Neuronal stem cell (in vitro differentiated cells): ENCODE measurements at regions not wholly inside any gene's neighbourhood (a gene's known extent, or its start where the extent isn't known, plus 50 kb on each side); places are given as distances from the start of the nearest gene placed in this dataset.

Source experiments
- DNase-seq: peaks from one replicate; pipeline ENCODE4 v3.0.0-alpha.2; 2013; ENCODE audit warnings: low spot score
- H2AFZ ChIP-seq: one replicate; pipeline ENCODE4 v1.6.1; 2013; ENCODE audit warnings: mild to moderate bottlenecking, low read length, inconsistent platforms
- H2AK5ac ChIP-seq: 2 replicates; pipeline ENCODE4 v1.6.1; 2013; ENCODE audit warnings: low read depth, mild to moderate bottlenecking, inconsistent platforms, low read length, moderate library complexity, mixed read lengths
- H2BK120ac ChIP-seq: 2 replicates; pipeline ENCODE4 v1.6.1; 2013; ENCODE audit warnings: low read depth, mild to moderate bottlenecking, inconsistent platforms, low read length, moderate library complexity, mixed read lengths
- H2BK12ac ChIP-seq: one replicate; pipeline ENCODE4 v1.6.1; 2013; ENCODE audit warnings: low read length, inconsistent platforms
- H2BK15ac ChIP-seq: 2 replicates; pipeline ENCODE4 v1.6.1; 2013; ENCODE audit warnings: mild to moderate bottlenecking, low read length, inconsistent platforms, mixed read lengths
- H2BK5ac ChIP-seq: one replicate; pipeline ENCODE4 v1.6.1; 2013; ENCODE audit warnings: inconsistent platforms, mild to moderate bottlenecking, low read length, moderate library complexity
- H3K14ac ChIP-seq: one replicate; pipeline ENCODE4 v1.6.1; 2013; ENCODE audit warnings: low read length, inconsistent platforms
- H3K18ac ChIP-seq: 2 replicates; pipeline ENCODE4 v1.6.1; 2013; ENCODE audit warnings: low read length, inconsistent platforms
- H3K23ac ChIP-seq: 2 replicates; pipeline ENCODE4 v1.6.1; 2013; ENCODE audit warnings: low read depth, mild to moderate bottlenecking, mixed read lengths, low read length, inconsistent platforms; ENCODE audit not compliant: poor library complexity
- H3K27ac ChIP-seq: replicated peaks from 3 replicates; pipeline ENCODE4 v1.5.1; 2013; ENCODE audit warnings: low read length, inconsistent platforms
- H3K27me3 ChIP-seq, 3 experiments: 2 replicates each; pipeline ENCODE4 v1.6.1; 2013; ENCODE audit warnings: low read length in 3 of 3, mild to moderate bottlenecking in 2 of 3, inconsistent platforms in 1 of 3, low read depth in 1 of 3, mixed read lengths in 1 of 3, moderate library complexity in 1 of 3; ENCODE audit not compliant: control insufficient read depth in 3 of 3, insufficient read depth in 3 of 3
- H3K36me3 ChIP-seq, 2 donors: replicated peaks in 1 of 2; 2 replicates each; pipeline ENCODE4 v1.6.1; 2013; ENCODE audit warnings: low read length in 2 of 2; ENCODE audit not compliant: control insufficient read depth in 2 of 2, insufficient read depth in 2 of 2
- H3K4ac ChIP-seq: 2 replicates; pipeline ENCODE4 v1.6.1; 2013; ENCODE audit warnings: inconsistent platforms, mild to moderate bottlenecking, low read length, moderate library complexity
- H3K4me1 ChIP-seq, 2 donors: 1 replicate in 1 of 2; 2 replicates in 1 of 2; pipeline ENCODE4 v1.6.1; 2013; ENCODE audit warnings: low read length in 2 of 2, low read depth in 1 of 2; ENCODE audit not compliant: control insufficient read depth in 2 of 2, insufficient read depth in 1 of 2
- H3K4me2 ChIP-seq: one replicate; pipeline ENCODE4 v1.6.1; 2013; ENCODE audit warnings: mild to moderate bottlenecking, low read length, inconsistent platforms; ENCODE audit not compliant: insufficient read depth, poor library complexity, severe bottlenecking
- H3K4me3 ChIP-seq, 2 donors: 2 replicates each; pipeline ENCODE4 v1.5.1; 2013; ENCODE audit warnings: low read length in 2 of 2, mild to moderate bottlenecking in 2 of 2, inconsistent platforms in 1 of 2, moderate library complexity in 1 of 2
- H3K79me1 ChIP-seq: one replicate; pipeline ENCODE4 v1.6.1; 2013; ENCODE audit warnings: low read depth, mild to moderate bottlenecking, inconsistent platforms, low read length, moderate library complexity
- H3K9ac ChIP-seq: one replicate; pipeline ENCODE4 v1.6.1; 2013; ENCODE audit warnings: mild to moderate bottlenecking, low read depth, low read length, inconsistent platforms; ENCODE audit not compliant: poor library complexity
- H3K9me3 ChIP-seq, 2 donors: replicated peaks in 1 of 2; 2 replicates each; pipeline versions ENCODE3 to v1.6.1; 2013; ENCODE audit warnings: low read length in 2 of 2, mild to moderate bottlenecking in 2 of 2, inconsistent platforms in 1 of 2, low read depth in 1 of 2, mixed read lengths in 1 of 2, moderate library complexity in 1 of 2; ENCODE audit not compliant: control insufficient read depth in 2 of 2, insufficient read depth in 1 of 2
- H4K8ac ChIP-seq: one replicate; pipeline ENCODE4 v1.6.1; 2013; ENCODE audit warnings: low read depth, mild to moderate bottlenecking, inconsistent platforms, low read length, moderate library complexity
- H4K91ac ChIP-seq: one replicate; pipeline ENCODE4 v1.6.1; 2013; ENCODE audit warnings: low read length, low read depth, mild to moderate bottlenecking, inconsistent platforms; ENCODE audit not compliant: poor library complexity
- WGBS, 2 donors: extraction: QIAGEN DNeasy Blood & Tissue Kit; methylation state at CpG; one replicate each; pipeline ENCODE4 v1.1.7; 2013; ENCODE audit warnings: missing lambda C conversion rate in 2 of 2, mixed read lengths in 1 of 2; ENCODE audit not compliant: insufficient read length in 2 of 2, insufficient replicate concordance in 1 of 2; ENCODE audit errors: extremely low coverage in 2 of 2; 5-methylcytosine and 5-hydroxymethylcytosine counted together

DNA sequence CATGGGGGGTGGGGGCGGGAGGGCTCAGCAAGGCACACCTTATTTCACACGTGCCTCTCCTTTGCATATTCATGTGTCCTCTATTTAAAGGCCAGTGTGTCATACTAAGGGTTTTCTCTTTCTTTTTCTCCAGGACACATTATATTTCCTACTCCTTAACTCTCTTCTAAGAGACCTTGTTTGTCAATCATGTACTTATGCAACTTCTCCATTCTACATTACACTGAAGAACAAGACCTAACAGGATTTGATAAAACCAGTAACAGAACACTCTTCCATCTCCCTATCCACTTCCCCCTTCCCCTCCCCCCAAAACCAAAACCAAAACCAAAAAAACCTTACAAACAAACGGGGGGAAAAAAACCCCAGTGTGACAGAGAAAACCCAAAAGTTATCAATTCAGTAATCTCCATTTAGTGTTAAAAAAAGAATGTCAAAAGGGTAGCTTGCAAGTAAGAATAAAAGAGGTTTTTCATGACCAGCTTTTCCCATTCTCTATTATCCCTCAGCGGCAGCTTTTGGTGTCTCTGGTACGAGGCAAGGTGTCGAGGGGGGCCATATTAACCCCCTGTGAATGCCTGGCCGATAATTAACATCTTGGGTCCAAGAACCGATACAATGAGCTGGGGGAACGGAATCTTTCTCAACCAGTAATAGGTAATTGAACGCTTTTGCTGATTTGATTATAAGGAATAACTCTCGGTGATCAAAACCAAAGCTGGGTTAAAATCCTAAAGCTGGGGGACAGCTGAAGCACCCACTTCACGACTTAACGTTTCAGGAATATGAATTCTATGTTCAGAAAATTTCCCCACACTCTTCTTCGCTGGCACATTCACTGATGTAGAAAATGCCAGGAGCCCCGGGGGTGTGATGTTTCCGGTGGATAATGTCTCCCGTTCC lies 191.0 kb upstream of the TCF4 start:
- H2AFZ ChIP-seq, result peak overlapping the region; percentile 76
- no peak overlapping the region for H2BK120ac ChIP-seq
- H3K36me3 ChIP-seq, result no peaks in the 10 kb centered on the region
- DNase-seq, result no peak
- no peak overlapping the region for H3K14ac ChIP-seq
- no peak overlapping the region for H4K91ac ChIP-seq
- no peak overlapping the region for H3K23ac ChIP-seq
- H3K27me3 ChIP-seq, result no peaks in the 10 kb centered on the region
- no peak overlapping the region for H3K27ac ChIP-seq
- H3K9me3 ChIP-seq, result peaks cover 0 to 8% of the 10 kb centered on the region in 2 donors
- no peak overlapping the region for H3K4ac ChIP-seq
- H4K8ac ChIP-seq, result no peak overlapping the region
- H3K4me2 ChIP-seq, result peak overlapping the region; percentile 99
- H2BK5ac ChIP-seq, result no peak overlapping the region
- peak overlapping the region; percentile 60 for H3K18ac ChIP-seq
- H3K9ac ChIP-seq, result no peak overlapping the region
- WGBS, 2 donors, result no CpG with 5 or more reads among the region's 17 CpGs
- H3K4me3 ChIP-seq, result peak overlapping the region; percentile 20 to 79
- peak overlapping the region; percentile 91 for H2BK15ac ChIP-seq
- no peak overlapping the region for H2AK5ac ChIP-seq
- H3K79me1 ChIP-seq, result no peaks in the 10 kb centered on the region
- no peak overlapping the region for H2BK12ac ChIP-seq
- peaks cover 5 to 6% of the 10 kb centered on the region in 2 donors for H3K4me1 ChIP-seq

DNA sequence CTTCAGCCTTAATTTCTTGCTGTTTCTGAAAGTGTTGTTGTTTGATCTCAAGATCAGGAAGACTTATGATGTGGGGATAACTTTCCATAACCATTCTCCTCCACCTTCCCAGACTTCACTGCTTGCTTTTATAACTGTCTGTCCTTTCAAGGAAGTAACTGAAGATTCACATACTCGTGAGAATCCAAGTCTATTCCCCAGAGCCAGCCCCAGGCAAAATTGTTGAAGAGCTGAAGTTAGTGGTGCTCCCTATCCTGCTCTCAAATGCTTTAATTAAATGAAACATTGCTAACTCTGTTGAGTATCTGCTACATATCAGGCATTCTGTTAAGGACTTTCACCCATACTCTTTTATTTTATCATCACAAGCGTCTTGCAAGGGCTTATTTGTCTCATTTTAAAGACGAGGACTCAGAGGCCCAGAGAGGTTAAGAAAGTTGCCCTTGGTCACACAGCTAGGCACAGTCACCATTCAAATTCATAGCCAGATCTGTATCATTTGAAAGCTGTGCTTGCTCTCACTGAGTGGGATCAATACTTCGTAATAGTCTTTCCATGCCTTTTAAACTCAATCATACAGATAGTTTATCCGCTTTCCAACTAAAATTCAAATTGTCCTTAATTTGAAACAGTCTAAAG lies 189.8 kb upstream of the TCF4 start:
- Histone ChIP-seq H3K36me3 (no peaks in the 10 kb centered on the region), H3K18ac (no peak overlapping the region), H3K79me1 (no peaks in the 10 kb centered on the region), H3K4me3 (no peak overlapping the region), H3K23ac (no peak overlapping the region), H2AFZ (no peak overlapping the region), H3K4me2 (no peak overlapping the region), H2BK5ac (no peak overlapping the region), H3K14ac (no peak overlapping the region), H2BK15ac (no peak overlapping the region), H3K9ac (no peak overlapping the region), H4K91ac (no peak overlapping the region), H2BK12ac (no peak overlapping the region), H4K8ac (no peak overlapping the region), H2AK5ac (no peak overlapping the region), H3K27me3 (no peaks in the 10 kb centered on the region), H3K9me3 (peaks cover 0 to 8% of the 10 kb centered on the region in 2 donors), H3K4ac (no peak overlapping the region), H3K4me1 (peaks cover 5 to 6% of the 10 kb centered on the region in 2 donors), H2BK120ac (no peak overlapping the region), H3K27ac (no peak overlapping the region)
- WGBS, 2 donors, result no CpG with 5 or more reads among the region's 5 CpGs
- DNase-seq, result no peak

- H2AFZ ChIP-seq, result no peak overlapping the region
- WGBS, 2 donors, result no CpG with 5 or more reads among the region's 2 CpGs
- no peak overlapping the region for H2BK120ac ChIP-seq
- H4K91ac ChIP-seq, result no peak overlapping the region
- H2BK15ac ChIP-seq, result no peak overlapping the region
- H3K9me3 ChIP-seq, result peaks cover 0 to 8% of the 10 kb centered on the region in 2 donors
- no peak overlapping the region for H2AK5ac ChIP-seq
- H3K4me3 ChIP-seq, result no peak overlapping the region
- no peak overlapping the region for H3K4ac ChIP-seq
- DNase-seq, result no peak
- no peak overlapping the region for H3K23ac ChIP-seq
- no peak overlapping the region for H2BK5ac ChIP-seq
- no peaks in the 10 kb centered on the region for H3K27me3 ChIP-seq
- peaks cover 3 to 5% of the 10 kb centered on the region in 2 donors for H3K4me1 ChIP-seq
- no peaks in the 10 kb centered on the region for H3K79me1 ChIP-seq
- no peak overlapping the region for H3K4me2 ChIP-seq
- no peak overlapping the region for H2BK12ac ChIP-seq
- no peak overlapping the region for H3K9ac ChIP-seq
- no peak overlapping the region for H4K8ac ChIP-seq
- H3K18ac ChIP-seq, result no peak overlapping the region
- H3K36me3 ChIP-seq, result no peaks in the 10 kb centered on the region
- H3K27ac ChIP-seq, result no peak overlapping the region
- no peak overlapping the region for H3K14ac ChIP-seq
Observed at GRCh38 chr18:55775972-55776371, 188.0 kb upstream of the TCF4 start.

DNA sequence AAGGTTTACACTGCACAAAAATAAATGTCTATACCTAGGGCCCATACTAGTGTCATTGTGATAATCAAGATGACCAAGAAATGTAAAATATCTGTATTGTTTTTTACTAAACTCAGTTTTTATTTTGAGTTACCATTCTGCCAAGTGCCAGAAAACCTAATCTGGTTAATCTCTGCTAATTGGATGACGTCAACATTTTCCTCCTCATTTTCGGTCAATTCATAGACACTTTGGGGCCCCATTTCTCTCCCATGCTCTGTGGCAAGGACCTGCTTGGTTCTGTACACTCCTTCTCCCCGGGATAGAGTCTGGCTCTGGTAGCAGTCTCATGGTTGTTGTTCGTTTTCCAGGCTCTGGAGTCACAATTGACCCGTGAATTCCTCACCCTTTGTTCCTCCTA lies 186.5 kb upstream of the TCF4 start:
- H3K4me1 ChIP-seq, result peaks cover 2 to 5% of the 10 kb centered on the region in 2 donors
- no CpG with 5 or more reads among the region's 5 CpGs for WGBS, 2 donors

More for the DNA sequence above, 186.5 kb upstream of the TCF4 start:
- no peak overlapping the region for H2BK120ac ChIP-seq
- H3K4me2 ChIP-seq, result no peak overlapping the region
- no peak overlapping the region for H2AK5ac ChIP-seq
- H2AFZ ChIP-seq, result no peak overlapping the region
- H4K91ac ChIP-seq, result no peak overlapping the region
- no peak overlapping the region for H2BK12ac ChIP-seq
- H4K8ac ChIP-seq, result no peak overlapping the region
- H3K14ac ChIP-seq, result no peak overlapping the region
- no peak overlapping the region for H3K18ac ChIP-seq
- no peak overlapping the region for H3K4me3 ChIP-seq
- H3K9me3 ChIP-seq, result peaks cover 0 to 5% of the 10 kb centered on the region in 2 donors
- no peak overlapping the region for H2BK5ac ChIP-seq
- H3K27ac ChIP-seq, result no peak overlapping the region
- no peaks in the 10 kb centered on the region for H3K27me3 ChIP-seq
- no peak overlapping the region for H3K9ac ChIP-seq
- H2BK15ac ChIP-seq, result no peak overlapping the region
- no peak overlapping the region for H3K23ac ChIP-seq
- H3K79me1 ChIP-seq, result no peaks in the 10 kb centered on the region
- DNase-seq, result no peak
- H3K36me3 ChIP-seq, result no peaks in the 10 kb centered on the region
- no peak overlapping the region for H3K4ac ChIP-seq
